SU-DHL-6 (cell line): ENCODE measurements at regions not wholly inside any gene's neighbourhood (a gene's known extent, or its start where the extent isn't known, plus 50 kb on each side); places are given as distances from the start of the nearest gene placed in this dataset.

Source experiments
- H2AFZ ChIP-seq: fragments of 200-600 bp; sonication (generic); 2 replicates; pipeline ENCODE4 v1.6.1; 2014; ENCODE audit warnings: low read depth, mild to moderate bottlenecking, moderate library complexity, mixed read lengths, antibody characterized with exemption, low read length; ENCODE audit not compliant: severe bottlenecking
- H3F3A ChIP-seq: fragments of 200-600 bp; shearing (Covaris generic); 2 replicates; pipeline ENCODE4 v1.6.0; 2016; ENCODE audit warnings: antibody characterized with exemption, mild to moderate bottlenecking; ENCODE audit not compliant: insufficient read depth
- H3K27ac ChIP-seq: fragments of 200-600 bp; sonication (generic); 2 replicates; pipeline ENCODE4 v1.5.1; 2016; ENCODE audit warnings: low read depth, mild to moderate bottlenecking, low read length, moderate library complexity, mixed read lengths
- H3K27me3 ChIP-seq: fragments of 200-600 bp; sonication (generic), shearing (Covaris generic); 2 replicates; pipeline ENCODE4 v1.6.0; 2014; ENCODE audit warnings: mild to moderate bottlenecking, low read length
- H3K36me3 ChIP-seq: fragments of 200-600 bp; sonication (generic); 2 replicates; pipeline ENCODE4 v1.6.1; 2014; ENCODE audit warnings: mild to moderate bottlenecking, low read length, mixed read lengths
- H3K4me2 ChIP-seq: fragments of 300-600, 200-600 bp; shearing (Covaris generic), sonication (generic); 2 replicates; pipeline ENCODE4 v1.6.0; 2014; ENCODE audit warnings: low read length, low read depth, mild to moderate bottlenecking; ENCODE audit not compliant: poor library complexity, severe bottlenecking
- H3K4me3 ChIP-seq: fragments of 200-600 bp; sonication (generic); 2 replicates; pipeline ENCODE4 v1.5.1; 2014; ENCODE audit warnings: antibody characterized with exemption, low read length, mild to moderate bottlenecking, mixed read lengths; ENCODE audit not compliant: insufficient read depth, poor library complexity, severe bottlenecking
- H3K79me2 ChIP-seq: fragments of 200-600 bp; sonication (generic); 2 replicates; pipeline ENCODE4 v1.6.1; 2014; ENCODE audit warnings: mild to moderate bottlenecking, low read length, moderate library complexity; ENCODE audit not compliant: insufficient read depth
- H3K9ac ChIP-seq: fragments of 200-600 bp; sonication (generic); 2 replicates; pipeline ENCODE4 v1.7.0; 2014; ENCODE audit warnings: mild to moderate bottlenecking, low read length
- H3K9me2 ChIP-seq: fragments of 200-600 bp; sonication (generic); replicated peaks from 2 replicates; pipeline ENCODE4 v1.6.1; 2014; ENCODE audit warnings: low read length; ENCODE audit not compliant: insufficient read depth
- H3K9me3 ChIP-seq: fragments of 200-600 bp; sonication (generic); 2 replicates; pipeline ENCODE4 v1.6.1; 2014; ENCODE audit warnings: low read length, mixed read lengths; ENCODE audit not compliant: insufficient read depth
- H4K20me1 ChIP-seq: fragments of 200-600 bp; sonication (generic); 2 replicates; pipeline ENCODE4 v1.6.1; 2014; ENCODE audit warnings: low read depth, mild to moderate bottlenecking, antibody characterized with exemption, low read length, moderate library complexity, mixed read lengths
- CTCF ChIP-seq: fragments of 200-600 bp; sonication (generic); IDR thresholded peaks from one replicate; pipeline ENCODE4 v1.5.1; 2017; ENCODE audit warnings: antibody characterized with exemption, mild to moderate bottlenecking, low read length, moderate library complexity; ENCODE audit not compliant: insufficient read depth, poor library complexity, severe bottlenecking
- EZH2phosphoT487 ChIP-seq: fragments of 200-600 bp; sonication (generic), shearing (Covaris generic); conservative IDR thresholded peaks from 2 replicates; pipeline ENCODE4 v1.6.1; 2018; ENCODE audit warnings: mild to moderate bottlenecking, antibody characterized with exemption, low read length, moderate library complexity, mixed read lengths

GRCh38 chr18:27263369-27263768 is 78.3 kb upstream of the CHST9 start:
- TF ChIP-seq EZH2phosphoT487 (no peak), CTCF (no peak)
- no peak overlapping the region for H3K9ac ChIP-seq

GRCh38 chr18:27261769-27262549 is 76.9 kb upstream of the CHST9 start:
- no peak for TF ChIP-seq EZH2phosphoT487
- TF ChIP-seq CTCF = no peak
- no peak overlapping the region for H3K4me3 ChIP-seq
- H3F3A ChIP-seq = no peaks in the 10 kb centered on the region

More at GRCh38 chr18:27263369-27263768, 78.3 kb upstream of the CHST9 start:
- H3K79me2 ChIP-seq = no peaks in the 10 kb centered on the region
- no peaks in the 10 kb centered on the region for H3K27me3 ChIP-seq
- no peak overlapping the region for H2AFZ ChIP-seq
- H3K4me3 ChIP-seq = no peak overlapping the region
- H3K9me2 ChIP-seq = no peaks in the 10 kb centered on the region
- no peaks in the 10 kb centered on the region for H4K20me1 ChIP-seq
- H3K27ac ChIP-seq = no peak overlapping the region
- no peaks in the 10 kb centered on the region for H3F3A ChIP-seq
- H3K36me3 ChIP-seq = no peaks in the 10 kb centered on the region
- H3K9me3 ChIP-seq = no peaks in the 10 kb centered on the region
- no peak overlapping the region for H3K4me2 ChIP-seq

GRCh38 chr18:27253571-27253970 is 68.5 kb upstream of the CHST9 start:
- Histone ChIP-seq H4K20me1 (no peaks in the 10 kb centered on the region), H3K9ac (no peak overlapping the region), H3K9me3 (no peaks in the 10 kb centered on the region), H3K9me2 (no peaks in the 10 kb centered on the region), H3K79me2 (no peaks in the 10 kb centered on the region), H2AFZ (no peak overlapping the region), H3K4me2 (no peak overlapping the region), H3K27me3 (no peaks in the 10 kb centered on the region), H3K4me3 (no peak overlapping the region), H3K36me3 (no peaks in the 10 kb centered on the region), H3F3A (no peaks in the 10 kb centered on the region), H3K27ac (no peak overlapping the region)
- TF ChIP-seq CTCF = no peak
- TF ChIP-seq EZH2phosphoT487 = no peak

More at GRCh38 chr18:27261769-27262549, 76.9 kb upstream of the CHST9 start:
- Histone ChIP-seq H3K4me2 (no peak overlapping the region), H3K27me3 (no peaks in the 10 kb centered on the region), H2AFZ (no peak overlapping the region), H3K36me3 (no peaks in the 10 kb centered on the region), H3K27ac (no peak overlapping the region), H3K9me2 (no peaks in the 10 kb centered on the region), H3K9ac (no peak overlapping the region), H4K20me1 (no peaks in the 10 kb centered on the region), H3K79me2 (no peaks in the 10 kb centered on the region), H3K9me3 (no peaks in the 10 kb centered on the region)
